Uterus (tissue), 2 donors: ENCODE measurements at regions not wholly inside any gene's neighbourhood (a gene's known extent, or its start where the extent isn't known, plus 50 kb on each side); places are given as distances from the start of the nearest gene placed in this dataset.

Experiments used
- CTCF ChIP-seq, 4 experiments: fragments of 200-600 bp in 2 of 4; fragments of 450-650 bp in 2 of 4; sonication (generic) in 2 of 4; IDR thresholded peaks; one replicate each; pipeline ENCODE4 v1.5.1; 2016 to 2019; ENCODE audit warnings: antibody characterized with exemption in 4 of 4, mild to moderate bottlenecking in 2 of 4, moderate library complexity in 1 of 4
- POLR2A ChIP-seq, 2 donors: fragments of 450-650 bp; IDR thresholded peaks; one replicate each; pipeline ENCODE4 v1.6.1; 2016; ENCODE audit warnings: antibody characterized with exemption in 2 of 2, mild to moderate bottlenecking in 1 of 2, moderate library complexity in 1 of 2

- TF ChIP-seq CTCF (IDR thresholded peaks at IDR 0.05), result no peak
- TF ChIP-seq POLR2A (IDR thresholded peaks at IDR 0.05), result no peak
These were observed 106.8 kb upstream of the PALMD start for GRCh38 chr1:99539131-99539530.
